A172 (cell line): ENCODE measurements at regions not wholly inside any gene's neighbourhood (a gene's known extent, or its start where the extent isn't known, plus 50 kb on each side); places are given as distances from the start of the nearest gene placed in this dataset.
"Not testable (repeated sequence)": the region's sequence is repeated elsewhere in the genome, so short reads cannot be mapped to it uniquely, and the experiment has no call there.

Experiments used
- DNase-seq: peaks from one replicate; pipeline ENCODE4 v3.0.0-alpha.2; 2015; ENCODE audit warnings: low spot score

DNA sequence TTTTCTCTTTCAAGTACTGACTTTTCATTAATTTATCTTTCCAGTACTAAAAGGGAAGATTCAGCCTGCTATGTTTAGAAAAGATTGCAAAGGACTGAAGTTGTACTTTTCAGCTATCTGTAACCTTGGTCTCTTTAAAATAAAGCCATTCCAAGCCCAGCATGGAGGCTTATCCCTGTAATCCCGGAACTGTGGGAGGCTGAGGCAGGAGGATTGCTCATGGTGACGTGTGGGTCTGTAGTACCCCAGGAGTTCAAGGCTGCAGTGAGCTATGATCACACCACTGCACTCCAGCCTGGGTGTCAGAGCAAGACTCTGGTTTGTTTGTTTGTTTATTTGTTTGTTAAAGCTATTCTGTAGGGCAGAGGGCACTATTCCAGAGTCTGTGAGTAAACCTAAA lies 50.6 kb upstream of the TMEM170B start:
- DNase-seq: no peak

DNA sequence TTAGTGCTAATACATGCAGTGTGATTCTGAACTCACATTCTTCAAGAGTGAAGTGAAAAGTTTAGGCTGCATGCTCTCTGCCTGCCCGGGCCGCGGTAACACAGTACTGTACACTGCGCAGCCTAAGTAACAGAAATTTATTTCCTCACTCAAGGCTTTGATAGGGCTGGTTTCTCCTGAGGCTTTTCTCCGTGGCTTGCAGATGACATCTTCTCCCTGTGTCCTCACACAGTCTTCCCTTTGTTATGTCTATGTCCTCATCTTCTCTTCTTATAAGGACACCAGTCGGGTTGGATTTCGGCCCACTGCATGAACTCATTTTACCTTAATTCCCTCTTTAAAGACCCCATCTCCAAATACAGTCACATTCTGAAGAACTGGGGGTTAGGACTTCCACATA lies 51.1 kb upstream of the TMEM170B start:
- DNase-seq: no peak

DNA sequence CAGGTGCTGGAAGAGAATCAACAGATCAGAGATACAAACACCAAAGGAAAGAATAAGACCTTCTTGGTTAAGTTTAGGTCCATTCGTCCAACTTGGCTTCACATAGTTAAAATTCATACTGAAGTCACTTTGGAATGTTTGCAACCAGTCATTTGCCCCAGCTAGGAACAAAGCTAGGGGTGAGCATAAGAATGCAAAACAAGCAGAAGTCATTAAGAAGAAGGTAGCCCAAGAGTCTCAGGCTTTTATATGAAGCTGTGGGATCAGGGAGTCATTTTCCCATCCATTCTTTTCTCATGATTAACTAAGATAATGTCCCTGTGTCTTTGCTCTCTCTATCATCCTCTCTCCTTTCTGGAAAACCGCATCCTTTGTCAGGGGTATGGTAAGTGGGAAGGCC lies 51.5 kb upstream of the TMEM170B start:
- DNase-seq: no peak

DNA sequence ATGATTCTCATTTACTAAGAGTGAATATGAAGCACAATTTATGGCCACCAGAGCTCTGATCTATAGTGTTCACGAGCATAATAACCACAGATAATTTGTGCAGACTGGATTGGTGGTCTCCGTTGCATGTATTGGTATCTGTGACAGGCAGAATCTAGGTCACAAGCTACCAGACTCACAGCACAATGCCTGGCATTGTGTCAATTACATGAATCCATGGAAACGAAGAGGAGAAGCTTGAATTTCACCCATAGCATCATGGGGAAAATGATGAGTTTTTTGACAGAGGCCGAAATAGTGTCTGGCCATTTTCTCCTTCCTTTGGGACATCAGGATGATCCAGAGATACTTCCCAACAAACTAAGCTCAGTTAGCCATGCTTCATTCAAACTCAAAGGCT lies 52.3 kb upstream of the TMEM170B start:
- no peak for DNase-seq

DNA sequence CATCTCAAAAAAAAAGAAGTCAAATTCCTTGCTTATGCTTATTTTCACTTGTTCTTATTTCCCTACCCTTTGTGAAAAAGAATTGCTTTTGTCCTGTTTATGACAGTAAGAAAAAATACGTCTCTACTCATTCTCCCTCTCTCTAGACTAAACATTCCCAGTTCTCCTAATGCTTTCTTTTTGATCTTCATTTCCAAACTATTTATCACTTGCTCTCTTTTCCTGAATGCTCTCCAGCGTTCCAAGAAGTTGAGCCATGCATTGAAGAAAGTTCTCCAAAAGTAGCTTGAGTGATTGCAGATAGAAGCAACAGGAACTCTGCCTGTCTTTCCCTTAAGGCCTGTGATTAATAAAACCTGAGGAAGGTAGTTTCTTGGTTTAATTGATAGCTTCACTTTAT lies 53.1 kb upstream of the TMEM170B start:
- no peak for DNase-seq

DNA sequence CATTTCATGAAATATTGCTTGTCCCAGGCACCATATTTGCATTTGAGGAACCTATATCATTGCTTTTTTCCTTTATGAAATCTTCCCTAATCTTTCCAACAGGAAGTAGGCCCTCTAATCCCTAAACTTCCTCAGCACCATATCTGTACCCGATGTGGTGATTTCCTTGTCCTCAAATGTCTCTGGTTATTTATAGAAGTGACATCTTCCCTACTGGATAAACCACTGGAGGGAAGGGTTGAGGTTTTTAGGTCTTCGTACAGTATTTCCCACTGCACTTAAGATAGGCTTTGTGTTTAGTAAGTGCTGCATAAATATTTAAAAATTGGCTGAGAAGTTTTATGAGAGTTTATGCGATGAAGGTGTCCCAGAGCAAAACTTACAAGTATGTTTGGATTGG lies 54.9 kb upstream of the TMEM170B start:
- no peak for DNase-seq

DNA sequence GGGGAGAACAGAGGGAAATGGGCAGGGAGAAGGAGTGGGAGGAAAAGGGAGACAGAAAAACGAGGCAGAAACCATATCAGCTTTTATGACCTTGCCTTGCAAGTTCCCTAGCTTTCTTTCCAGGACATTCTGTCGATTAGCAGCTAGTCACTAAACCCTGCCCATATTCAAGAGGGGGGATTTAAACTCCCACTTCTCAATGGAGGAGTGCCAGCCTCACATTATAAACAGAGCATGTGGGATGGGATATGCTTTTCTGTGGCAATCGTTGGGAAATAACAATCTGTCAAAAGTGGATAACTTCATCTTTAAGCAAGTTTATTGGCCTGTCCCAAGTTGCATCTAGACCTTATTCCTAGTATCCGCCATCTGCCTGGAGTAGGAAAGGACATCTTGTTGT lies 57.0 kb upstream of the TMEM170B start:
- no peak for DNase-seq

DNA sequence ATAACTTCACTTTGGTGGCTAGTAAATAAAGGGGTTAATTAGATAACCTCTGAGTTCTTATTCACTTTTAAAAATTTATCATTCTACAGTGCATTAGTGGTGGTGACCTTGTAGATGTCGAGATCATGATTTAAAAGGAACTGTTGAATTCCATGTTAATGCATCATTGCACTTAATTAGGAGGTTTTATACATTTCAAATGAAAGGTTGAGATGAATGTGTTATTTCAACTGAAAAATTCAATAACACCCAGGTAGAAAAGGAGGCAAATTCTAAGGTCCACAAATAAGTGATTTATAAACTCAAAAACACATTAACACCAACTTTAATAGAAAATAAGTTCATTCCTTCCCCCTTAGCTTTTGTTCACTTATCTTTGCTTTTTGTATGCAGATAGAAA lies 58.3 kb upstream of the TMEM170B start:
- DNase-seq: peak; percentile 23

DNA sequence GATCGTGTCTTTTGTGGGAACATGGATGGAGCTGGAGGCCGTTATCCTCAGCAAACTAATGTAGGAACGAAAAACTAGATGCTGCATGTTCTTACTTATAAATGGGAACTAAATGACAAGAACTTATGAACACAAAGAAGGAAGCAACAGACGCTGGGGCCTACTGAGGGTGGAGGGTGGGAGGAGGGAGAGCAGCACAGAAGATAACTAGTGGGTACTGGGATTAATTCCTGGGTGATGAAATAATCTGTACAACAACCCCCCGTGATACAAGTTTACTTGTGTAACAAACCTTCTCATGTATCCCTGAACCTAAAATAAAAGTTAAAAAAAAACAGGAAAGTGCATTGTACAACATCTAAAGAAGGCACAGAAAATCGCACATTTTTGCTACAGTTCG lies 59.0 kb upstream of the TMEM170B start:
- no peak for DNase-seq

DNA sequence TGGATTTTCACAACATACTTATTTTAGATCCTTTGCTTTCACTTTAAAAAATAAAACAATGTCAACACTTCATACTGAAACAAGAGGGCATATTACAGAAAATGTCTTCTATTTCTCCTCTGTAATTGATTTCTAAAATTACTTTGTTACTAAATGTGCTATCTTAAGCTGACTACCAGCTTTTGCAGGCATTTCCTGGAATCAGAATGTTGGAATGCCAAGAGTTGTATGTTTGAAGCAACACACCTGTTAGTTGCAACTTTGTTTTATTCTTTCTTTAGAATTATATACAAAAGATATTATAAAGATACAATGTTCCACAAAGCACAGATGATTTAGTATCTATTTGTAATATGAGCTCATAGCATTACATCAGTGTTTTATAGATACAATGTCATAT lies 62.5 kb upstream of the TMEM170B start:
- no peak for DNase-seq

DNA sequence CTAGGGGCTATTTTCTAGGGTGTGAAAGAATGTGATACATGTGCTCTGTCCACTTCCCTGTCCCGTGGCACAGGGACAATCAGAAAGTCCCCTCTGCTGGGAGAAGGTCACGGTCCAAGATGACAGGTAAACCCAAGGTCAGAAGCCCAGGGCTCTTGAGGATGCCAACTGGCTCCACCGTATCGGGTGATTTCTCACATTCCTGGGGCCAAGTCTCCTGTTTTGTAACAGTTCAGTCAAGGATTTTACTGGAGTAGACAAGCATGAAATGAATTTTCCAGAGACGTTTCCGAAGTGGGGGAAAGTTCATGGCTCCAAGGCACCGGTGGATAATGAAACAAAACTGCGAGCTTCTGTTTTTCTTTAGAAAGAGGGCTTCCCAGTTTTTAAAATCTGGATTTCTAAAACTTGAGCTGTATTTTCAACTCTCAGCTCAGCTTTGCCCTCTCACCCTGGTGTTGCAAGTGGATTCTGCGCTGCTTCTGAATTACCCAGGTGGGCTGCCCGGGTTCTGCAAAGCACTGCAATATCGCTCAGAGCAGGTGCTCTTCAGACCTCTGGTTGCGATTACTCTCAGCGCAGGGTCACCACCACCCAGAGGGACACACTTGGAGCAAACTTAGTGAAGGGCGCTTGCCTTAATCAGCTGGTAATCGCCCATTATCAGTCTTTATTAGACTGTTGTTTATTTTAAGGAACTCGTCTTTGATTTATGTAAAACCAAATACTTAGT lies 64.4 kb upstream of the TMEM170B start:
- DNase-seq: no peak

DNA sequence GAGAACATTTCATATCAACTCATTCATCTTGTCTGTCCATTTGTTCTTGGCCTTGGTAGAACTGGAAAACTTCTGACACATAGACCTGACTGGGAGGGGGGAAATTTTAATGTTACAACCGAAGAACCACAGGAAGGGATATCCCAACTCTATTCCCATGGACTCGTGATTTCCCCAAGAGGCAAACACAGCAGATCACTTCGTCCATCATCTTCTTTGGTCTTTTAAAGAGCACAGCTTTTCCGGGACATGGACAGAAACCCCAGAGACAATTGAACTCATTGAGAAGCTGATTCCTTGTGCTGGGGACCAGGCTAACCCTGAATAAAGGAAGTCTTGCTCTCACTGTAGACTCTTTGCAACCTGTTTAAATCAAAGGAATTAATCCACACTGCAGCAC lies 66.3 kb upstream of the TMEM170B start:
- DNase-seq: no peak

DNA sequence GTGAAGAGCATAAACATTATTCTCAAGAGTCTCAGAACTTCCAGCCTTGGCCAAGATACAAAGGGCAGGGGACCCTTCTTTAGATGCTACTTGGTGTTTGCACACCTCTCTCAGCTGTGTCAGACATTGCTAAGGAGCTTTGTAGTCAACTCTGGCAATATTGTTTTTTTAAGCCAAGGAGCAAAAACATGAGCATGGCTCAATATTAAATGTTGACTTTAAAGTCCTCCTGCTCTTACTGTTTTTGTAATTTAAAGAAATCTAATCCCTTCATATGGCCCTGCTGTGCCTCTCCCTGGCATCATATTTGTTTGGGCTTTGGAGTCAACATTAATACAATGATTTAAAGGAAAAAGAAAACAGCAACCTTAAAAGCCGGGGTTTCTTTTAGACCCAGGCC lies 67.9 kb upstream of the TMEM170B start:
- no peak for DNase-seq

DNA sequence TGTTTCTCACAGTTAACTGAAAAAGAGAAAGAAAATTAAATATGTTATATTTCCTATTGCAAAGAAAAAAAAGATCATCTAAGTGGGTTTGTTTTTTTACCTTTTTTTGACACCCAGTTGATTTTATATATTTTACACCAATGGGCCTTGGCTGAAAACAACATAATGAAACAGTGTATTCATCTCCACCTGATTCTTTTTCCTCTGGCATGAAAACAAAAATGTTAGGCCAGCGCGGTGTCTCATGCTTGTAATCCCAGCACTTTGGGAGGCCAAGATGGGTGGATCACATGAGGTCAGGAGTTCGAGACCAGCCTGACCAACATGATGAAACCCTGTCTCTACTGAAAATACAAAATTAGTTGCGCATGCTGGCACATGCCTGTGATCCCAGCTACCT lies 69.3 kb upstream of the TMEM170B start:
- DNase-seq: not testable (repeated sequence)

DNA sequence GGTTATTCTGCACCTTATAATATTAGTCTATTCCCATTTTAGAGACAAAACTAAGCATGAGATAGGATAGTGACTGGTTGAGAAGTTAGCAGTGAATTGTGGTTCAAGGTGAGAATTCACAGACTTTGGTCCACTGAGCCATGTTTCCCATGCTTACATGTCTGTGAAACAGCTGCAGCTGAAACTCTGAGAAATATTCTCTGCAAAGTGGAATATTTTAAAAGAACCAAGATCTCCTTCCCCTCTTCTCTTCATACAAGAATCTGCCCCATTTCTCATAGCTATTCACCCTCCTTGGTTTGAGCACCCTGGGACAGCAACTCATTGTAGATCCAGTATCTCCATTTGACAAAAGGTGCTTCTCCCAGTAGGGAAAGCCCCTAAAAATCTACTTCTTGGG lies 70.2 kb upstream of the TMEM170B start:
- no peak for DNase-seq

DNA sequence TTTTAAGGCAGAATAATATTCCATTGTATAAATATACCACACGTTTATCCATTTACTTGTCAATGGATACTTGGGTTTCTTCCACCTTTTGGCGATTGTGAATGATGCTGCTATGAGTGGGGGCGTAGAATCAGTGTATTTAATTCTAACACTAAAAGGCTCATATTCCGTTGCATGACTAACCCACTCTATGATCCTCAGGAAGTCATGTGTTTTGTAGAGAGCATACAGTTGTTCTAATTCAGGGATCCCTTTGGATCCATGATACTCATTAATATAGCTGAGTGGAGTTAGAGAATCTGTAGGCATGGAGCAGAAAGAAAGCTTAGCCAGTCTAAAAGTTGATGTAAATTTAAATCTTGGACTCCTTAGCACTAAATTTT lies 74.2 kb upstream of the TMEM170B start:
- DNase-seq: no peak

DNA sequence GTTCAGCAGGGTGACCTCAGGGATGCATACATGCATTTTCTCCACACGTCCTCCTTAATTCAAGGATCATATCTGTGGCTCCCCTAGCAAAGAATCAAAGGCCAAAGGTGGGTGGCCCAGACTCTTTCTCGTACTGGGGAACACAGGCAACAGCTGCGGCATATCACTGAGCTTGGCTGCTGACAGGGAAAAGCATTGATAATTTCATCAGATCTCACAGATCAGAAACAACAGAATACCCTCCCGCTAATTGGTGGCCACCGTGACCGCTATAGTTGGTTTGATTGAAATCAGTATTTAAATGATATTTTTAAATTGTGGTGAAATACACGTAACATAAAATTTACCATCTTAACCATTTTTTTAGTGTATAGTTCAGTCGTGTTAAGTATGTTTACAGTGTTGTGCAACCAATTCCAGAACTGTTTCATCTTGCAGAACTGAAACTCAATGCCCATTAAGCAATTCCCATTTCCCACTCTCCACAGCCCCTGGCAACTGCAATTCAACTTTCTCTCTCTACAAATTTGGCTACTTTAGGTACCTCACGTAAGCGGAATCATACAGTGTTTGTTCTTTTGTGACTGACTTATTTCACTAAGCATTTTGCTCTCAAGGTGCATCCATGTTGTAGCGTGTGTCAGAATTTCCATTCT lies 74.7 kb upstream of the TMEM170B start:
- DNase-seq: no peak

DNA sequence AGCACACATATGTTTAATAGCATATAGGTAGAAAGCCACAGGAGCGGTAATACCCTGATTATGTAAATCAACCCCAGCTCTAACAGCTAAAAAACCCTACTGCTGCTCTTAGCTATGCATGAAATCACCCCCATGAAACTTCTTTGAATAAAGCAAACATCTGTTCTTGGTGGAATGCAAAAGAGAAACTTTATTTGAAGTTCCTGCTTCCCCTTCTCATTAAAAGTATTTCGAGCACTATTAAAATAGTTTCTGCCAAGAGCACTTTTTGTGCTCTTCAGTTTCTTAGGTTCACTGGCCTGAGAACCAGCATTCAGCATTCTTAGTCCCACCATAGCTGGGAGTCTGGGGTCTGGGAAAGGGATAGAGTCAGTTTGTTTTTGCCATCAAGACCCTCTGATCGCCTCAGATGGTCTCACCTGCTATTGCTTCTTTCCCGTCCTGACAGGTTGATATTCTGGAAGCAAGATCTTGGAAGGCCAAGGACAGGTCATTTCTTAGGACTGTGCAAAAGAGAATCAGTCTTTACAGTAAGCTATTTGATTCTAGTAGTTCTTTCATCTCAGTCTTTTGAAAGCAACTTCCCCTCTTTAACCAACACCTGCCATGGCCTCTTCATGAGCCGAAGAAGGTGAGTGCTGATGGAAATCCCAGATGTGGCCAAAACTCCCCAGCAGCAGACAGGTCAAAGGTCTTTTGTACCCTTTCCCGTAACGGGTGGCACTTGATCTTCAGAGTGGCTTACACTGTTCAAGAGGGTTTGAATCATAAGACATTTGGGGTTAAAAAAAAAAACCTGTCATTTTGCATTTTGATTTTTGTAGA lies 76.5 kb upstream of the TMEM170B start:
- no peak for DNase-seq

DNA sequence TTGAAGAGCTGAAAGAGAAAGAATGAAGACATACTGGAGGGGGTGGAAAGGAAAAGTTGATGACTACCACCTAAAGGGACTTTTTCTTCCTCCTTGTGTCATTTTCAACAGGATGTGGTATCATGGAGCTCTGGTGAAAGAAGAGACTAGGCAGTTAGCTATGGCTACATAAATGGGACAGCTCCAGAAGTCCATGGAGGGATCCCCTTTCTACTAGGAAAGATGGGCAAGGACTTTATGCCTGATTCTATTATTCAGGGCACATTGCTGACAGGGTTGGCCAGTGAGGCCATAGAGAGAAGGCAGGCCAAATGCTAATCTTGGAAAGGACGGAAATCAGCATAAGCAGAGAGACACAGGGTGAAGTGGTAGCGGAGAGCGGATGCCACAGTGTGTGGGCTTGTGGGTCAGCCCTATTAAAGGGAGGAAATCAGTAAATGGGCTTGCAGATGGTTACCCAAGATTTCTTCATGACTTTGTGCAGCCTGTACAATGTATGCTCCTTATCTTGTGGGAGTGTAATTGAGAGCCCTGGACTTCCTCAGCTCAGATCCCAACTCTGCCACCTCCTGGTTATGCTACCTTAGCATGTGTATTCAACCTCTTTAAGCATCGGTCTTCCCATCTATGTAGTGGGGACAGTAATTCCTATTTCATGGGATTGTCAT lies 77.4 kb upstream of the TMEM170B start:
- DNase-seq: peak; percentile 28

DNA sequence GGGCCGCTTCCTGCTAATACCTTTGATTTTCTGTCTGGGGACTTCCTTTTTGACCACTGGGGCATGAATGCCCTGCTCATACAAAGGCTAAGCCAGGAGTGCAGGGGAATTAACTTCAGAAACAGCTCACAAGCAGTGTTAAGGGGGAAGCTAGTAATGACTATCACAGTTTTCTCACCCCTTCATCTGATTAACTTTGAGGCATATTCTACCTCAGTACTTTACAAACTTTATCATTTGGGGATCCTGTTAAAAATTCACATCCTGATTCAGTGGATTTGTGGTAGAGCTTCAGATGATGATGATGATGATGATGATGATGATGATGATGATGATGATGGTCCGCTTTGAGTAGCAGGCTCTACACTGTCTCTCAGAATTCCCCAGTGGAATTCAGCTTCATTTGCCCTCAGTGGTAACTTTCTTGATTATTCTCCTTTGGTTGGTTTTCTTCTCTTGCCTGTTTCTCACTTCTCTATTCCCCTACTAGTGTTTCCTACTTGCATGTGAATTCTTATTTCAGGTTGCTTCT lies 78.4 kb upstream of the TMEM170B start:
- DNase-seq: no peak

DNA sequence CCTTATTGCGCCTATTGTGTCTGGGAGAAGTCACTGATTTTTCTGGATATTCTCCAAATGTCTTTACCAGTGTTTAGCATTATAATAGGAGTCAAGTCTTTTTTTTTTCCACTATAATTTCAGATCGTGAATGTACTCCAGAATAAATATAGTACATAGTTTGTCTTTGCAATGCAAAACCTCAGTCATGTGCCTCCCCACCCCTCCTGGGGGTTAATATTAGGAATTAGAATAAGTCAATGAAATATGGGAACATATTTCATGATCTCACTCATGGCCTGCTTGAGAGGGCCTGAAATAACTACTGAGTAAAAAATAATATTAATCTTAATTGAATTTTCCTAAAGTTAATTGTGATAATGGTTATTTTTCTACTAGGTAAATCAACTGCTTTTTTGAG lies 79.0 kb upstream of the TMEM170B start:
- no peak for DNase-seq

DNA sequence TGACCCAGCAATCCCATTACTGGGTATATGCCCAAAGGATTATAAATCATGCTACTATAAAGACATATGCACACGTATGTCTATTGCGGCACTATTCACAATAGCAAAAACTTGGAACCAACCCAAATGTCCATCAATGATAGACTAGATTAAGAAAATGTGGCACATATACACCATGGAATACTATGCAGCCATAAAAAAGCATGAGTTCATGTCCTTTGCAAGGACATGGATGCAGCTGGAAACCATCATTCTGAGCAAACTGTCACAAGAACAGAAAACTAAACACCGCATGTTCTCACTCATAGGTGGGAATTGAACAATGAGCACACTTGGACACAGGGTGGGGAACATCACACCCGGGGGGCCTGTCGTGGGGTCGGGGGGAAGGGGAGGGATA lies 80.1 kb upstream of the TMEM170B start:
- not testable (repeated sequence) for DNase-seq
